Stimulated activated CD8-positive, alpha-beta memory T cell treated with anti-CD3 and anti-CD28 coated beads, Interleukin-12 subunit alpha, Interleukin-12 subunit beta, amount 100 ng/mL, for 24 hours (primary cell): ENCODE measurements at regions not wholly inside any gene's neighbourhood (a gene's known extent, or its start where the extent isn't known, plus 50 kb on each side); places are given as distances from the start of the nearest gene placed in this dataset.
"Not testable (repeated sequence)": the region's sequence is repeated elsewhere in the genome, so short reads cannot be mapped to it uniquely, and the experiment has no call there.

Experiments used
- DNase-seq: peaks from one replicate; pipeline ENCODE4 v3.0.0-alpha.2; 2020; ENCODE audit errors: extremely low read depth

DNA sequence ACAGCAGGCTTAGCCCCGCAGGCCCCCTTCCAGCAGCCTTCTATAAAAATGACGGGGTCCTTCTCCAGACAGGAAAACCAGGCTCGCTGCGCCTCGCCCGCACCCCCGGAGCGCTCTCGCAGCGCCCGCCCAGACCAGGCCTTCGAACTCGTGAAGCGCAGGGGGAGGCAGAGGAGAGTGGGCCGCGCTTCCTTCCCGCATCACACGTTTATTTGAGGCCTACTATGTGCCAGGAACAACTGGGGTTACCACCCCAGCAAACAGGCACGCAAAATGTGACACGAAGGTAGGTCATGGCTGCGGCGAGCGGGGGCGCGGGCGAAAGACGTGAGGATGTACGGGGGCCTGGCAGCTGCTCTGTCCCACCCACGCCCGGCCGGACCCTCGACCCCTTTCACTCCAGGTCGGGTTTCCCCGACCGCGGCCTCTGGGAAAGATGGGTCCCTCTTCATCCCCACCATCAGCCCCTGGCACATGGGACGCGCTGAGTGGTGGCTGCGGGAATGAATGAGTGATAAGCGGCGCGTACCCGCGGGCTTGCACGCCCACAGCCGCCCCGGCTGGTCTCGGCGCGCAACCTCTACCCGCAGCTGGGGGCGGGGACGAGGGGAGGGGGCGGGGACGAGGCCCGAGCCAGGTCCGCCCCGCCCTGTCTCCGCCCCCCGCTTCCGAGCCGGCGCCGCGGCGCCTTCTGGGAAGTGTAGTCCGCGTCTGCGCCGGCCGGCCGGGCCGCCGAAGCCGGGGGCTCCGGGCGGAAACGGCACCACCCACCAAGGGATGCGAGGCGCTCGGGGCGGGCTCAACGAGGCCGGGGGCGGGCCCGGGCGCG lies 59.1 kb downstream of the ZNF467 start:
- DNase-seq: peak; percentile 86

- DNase-seq: no peak
These were observed 59.7 kb downstream of the ZNF467 start for GRCh38 chr7:149713731-149714068.

DNA sequence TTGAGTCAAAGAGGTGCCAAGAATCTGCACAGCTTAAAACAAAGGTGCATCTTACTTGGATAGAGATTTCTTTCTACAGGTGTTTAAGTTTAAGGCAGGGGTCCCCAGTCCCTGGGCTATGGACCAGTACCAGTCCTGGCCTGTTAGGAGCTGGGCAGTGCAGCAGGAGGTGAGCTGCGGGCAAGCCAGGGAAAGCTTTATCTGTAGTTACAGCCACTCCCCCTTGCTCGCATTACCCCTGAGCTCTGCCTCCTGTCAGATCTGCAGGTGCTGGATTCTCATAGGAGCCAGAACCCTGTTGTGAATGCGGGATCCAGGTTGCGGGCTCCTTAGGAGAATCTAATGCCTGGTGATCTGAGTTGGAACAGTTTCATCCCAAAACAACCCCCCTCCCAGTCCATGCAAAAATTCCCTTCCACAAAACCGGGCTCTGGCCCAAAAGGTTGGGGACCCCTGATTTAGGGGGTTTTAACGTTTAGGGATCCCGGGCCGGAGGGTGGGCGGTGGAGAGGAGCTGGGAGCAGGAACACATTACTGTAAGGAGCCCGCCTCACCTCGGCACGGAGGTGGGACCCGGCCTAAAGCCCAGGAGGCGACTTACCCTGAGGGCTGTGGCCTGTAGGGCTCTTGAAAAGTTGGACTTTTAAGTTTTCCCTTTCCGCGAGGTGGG lies 60.2 kb downstream of the ZNF467 start:
- no peak for DNase-seq

GRCh38 chr7:149708026-149708425 lies 65.4 kb downstream of the ZNF467 start:
- no peak for DNase-seq

DNA sequence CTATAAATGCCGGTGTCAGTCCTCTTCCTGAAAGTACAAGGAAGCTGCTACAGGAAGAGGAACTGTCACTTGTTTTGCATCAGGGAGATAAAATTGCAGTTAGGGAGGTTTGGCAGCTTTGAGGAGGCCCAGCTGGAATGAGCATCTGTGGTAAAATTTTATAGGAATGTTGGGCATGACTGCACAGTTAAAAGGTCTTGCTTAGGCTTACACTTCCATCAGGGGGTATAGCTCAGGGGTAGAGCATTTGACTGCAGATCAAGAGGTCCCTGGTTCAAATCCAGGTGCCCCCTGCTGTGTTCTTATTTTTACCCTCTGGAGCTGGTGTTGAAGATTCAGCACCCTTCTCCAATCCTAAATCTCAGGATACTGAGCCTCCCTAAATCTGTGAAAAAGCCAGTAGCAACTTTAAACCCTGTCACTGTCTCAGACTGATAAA lies 65.9 kb downstream of the ZNF467 start:
- DNase-seq: no peak

- no peak for DNase-seq
These were observed 67.0 kb downstream of the ZNF467 start for GRCh38 chr7:149706398-149706797.

GRCh38 chr7:149704507-149704906 lies 68.9 kb downstream of the ZNF467 start:
- DNase-seq: no peak

DNA sequence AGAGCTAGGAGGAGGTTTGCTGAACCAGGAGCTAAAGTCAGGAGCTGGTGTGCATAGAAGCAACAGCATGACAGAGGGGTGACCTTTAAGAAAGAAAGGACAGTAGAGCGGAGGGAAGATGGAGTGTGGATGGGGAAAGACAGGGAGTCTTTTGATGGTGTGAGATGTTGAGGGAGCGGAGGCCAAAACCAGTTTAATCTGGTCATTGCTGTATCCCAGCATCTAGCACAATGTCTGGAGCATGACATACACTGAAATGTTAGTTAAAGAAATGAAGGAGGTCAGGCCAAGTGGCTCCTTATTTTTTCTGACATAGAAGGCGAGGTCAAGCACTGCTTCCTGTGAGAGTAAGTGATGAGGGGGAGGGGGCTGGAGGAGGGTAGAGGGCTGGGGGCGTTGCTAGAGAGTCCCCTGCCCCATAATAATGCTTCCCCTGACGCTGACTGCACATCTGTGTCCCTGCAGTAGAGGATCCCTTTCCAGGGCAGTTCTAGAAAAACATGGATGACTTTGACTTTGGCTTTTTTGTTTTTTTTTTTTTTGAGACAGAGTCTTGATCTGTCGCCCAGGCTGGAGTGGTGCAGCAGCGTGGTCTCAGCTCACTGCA lies 70.2 kb downstream of the ZNF467 start:
- no peak for DNase-seq

DNA sequence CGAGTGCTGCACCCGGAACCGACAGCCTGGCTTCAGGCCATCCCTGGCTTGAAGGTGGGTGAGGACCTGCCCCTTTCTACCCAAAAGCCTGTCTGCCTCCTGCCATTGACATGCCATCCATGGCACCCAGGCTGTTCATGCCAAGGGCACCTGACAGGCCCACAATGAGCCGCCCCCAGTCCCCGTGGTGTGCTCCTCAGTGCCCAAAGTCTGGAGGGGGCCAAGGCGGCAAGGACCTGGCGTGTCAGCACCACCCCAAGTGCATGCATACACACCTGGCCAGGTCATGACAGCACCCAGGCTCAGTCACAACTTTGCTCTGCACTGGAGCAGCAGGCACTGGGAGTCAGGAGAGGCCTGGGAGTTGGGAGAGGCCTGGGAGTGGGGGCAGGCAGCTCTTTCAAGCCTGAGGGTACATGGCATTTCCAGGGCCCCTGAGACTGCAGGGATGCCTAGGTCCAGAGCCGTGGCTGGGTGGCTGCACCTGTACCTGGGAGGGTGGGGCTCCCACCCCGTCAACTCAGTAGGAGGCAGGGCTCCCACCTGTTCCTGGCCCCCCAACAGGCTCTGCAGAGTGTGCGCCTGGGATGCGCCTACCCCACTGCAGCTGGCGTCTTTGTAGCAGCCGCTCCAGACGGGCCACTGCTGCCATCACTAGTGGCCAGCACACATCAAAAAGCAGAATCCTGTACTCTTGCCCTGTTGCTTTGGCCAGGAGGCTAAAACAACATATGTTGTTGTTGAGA lies 71.7 kb downstream of the ZNF467 start:
- no peak for DNase-seq

DNA sequence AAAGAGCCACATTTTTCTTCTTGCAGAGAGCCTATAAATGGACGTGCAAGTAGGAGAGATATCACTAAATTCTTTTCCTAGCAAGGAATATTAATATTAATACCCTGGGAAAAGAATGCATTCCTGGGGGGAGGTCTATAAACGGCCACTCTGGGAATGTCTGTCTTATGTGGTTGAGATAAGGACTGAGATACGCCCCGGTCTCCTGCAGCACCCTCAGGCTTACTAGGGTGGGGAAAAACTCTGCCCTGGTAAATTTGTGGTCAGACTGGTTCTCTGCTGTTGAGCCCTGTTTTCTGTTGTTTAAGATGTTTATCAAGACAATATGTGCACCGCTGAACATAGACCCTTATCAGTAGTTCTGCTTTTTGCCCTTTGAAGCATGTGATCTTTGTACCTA lies 75.6 kb downstream of the ZNF467 start:
- not testable (repeated sequence) for DNase-seq

GRCh38 chr7:149696280-149696679 lies 77.1 kb downstream of the ZNF467 start:
- DNase-seq: no peak

DNA sequence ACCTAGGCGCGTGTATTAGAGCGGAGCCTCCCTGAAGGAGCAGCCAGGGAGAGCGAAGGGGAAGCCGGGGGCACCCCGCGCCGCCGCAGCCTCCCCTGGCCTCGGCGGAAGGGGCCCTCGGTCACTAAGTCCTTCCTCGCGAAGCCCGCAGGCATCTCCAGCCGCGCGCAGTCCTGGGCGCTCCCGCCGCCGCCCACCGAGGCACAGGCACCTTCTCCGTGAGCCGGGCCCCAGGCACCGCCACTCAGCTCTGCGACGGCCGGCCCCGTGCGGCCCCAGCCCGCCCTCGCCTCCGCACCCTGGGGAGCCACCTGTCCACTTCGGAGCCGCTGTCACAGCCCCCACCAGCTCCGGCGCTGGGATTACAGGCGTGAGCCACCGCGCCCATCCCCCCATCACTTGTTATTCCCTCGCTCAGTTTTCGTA lies 80.8 kb downstream of the ZNF467 start:
- DNase-seq: no peak

DNA sequence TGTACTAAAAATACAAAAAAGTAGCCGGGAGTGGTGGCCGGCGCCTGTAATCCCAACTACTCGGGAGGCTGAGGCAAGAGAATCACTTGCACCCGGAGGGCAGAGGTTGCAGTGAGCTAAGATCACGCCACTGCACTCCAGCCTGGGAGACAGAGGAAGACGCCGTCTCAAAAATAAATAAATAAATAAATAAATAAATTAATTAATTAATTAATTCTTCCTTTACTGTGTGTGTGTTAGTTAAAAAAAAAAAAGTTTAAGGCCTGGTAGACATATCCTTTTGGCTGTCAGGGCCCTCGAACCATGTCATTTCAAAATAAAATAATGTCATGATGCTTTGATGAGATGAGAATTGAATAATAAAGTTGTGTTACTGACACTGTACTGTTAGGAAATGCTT lies 81.3 kb downstream of the ZNF467 start:
- no peak for DNase-seq

GRCh38 chr7:149690688-149691446 lies 82.5 kb downstream of the ZNF467 start:
- DNase-seq: no peak

DNA sequence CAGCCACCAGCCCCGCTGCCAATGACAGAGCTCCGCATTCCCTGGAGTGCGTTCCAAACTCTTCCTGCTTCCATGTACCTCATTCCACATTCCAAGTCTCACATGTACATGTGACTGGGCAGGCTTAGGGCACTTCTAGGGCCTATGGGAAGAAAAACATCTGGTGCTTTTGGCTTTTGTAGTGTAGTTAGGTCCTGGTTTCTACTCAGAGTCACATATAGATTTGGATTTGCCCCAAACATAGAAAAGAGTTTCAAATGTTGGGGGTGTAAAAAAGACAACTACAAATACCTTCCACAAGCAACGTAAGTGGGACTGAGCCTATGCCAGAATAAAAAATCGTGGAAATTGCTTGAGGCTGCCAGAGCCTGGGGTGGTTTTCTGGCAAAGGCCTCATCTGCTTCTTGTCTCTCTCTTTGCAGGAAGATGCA lies 84.1 kb downstream of the ZNF467 start:
- no peak for DNase-seq

GRCh38 chr7:149688836-149689235 lies 84.6 kb downstream of the ZNF467 start:
- DNase-seq: no peak

- not testable (repeated sequence) for DNase-seq
These were observed 85.6 kb downstream of the ZNF467 start for GRCh38 chr7:149687820-149688219.

GRCh38 chr7:149686449-149686848 lies 86.9 kb downstream of the ZNF467 start:
- DNase-seq: no peak

- no peak for DNase-seq
These were observed 87.4 kb downstream of the ZNF467 start for GRCh38 chr7:149686011-149686410.

DNA sequence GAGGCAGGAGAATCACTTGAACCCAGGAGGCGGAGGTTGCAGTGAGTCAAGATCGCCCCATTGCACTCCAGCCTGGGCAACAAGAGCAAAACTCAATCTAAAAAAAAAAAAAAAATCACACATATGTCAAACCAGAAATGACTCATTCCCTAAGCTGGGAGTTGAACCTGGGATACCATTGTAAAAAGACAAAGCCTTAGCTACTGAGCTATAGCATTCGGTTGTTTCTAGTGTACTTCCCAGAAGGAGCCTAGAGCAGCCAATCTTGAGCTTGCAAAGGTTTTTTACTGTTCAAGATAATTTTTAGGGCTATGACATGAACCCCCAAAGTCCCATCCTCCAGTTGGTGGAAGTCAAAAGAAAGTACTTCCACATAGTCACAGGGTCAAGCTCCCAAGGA lies 87.9 kb downstream of the ZNF467 start:
- DNase-seq: no peak

- no peak for DNase-seq
These were observed 89.5 kb downstream of the ZNF467 start for GRCh38 chr7:149683898-149684297.
